H1 (cell line): ENCODE measurements at regions not wholly inside any gene's neighbourhood (a gene's known extent, or its start where the extent isn't known, plus 50 kb on each side); places are given as distances from the start of the nearest gene placed in this dataset.

ENCODE experiments used
- CTCF ChIA-PET: fragments of 300-600 bp; sonication (Branson Sonifier 250); formaldehyde crosslinking; loops from one replicate; lab custom pipeline; 2021; ENCODE audit not compliant: partially characterized antibody; lab: Charles Lee
- POLR2A ChIA-PET: fragments of 300-600 bp; sonication (Branson Sonifier 250); formaldehyde crosslinking; loops from one replicate; lab custom pipeline; 2021; ENCODE audit warnings: inconsistent platforms; ENCODE audit not compliant: partially characterized antibody; lab: Charles Lee
- DNase-seq, 2 experiments: peaks; one replicate each; pipeline versions ENCODE4 v3.0.0 to v3.0.0-alpha.2; 2010 to 2022; ENCODE audit warnings: low spot score in 2 of 2, low read depth in 1 of 2, mixed read lengths in 1 of 2
- FAIRE-seq: peaks from 2 replicates; lab custom pipeline; 2011; peaks lifted over from hg19 to GRCh38; lab: Jason Lieb, UNC
- H2AFZ ChIP-seq: 2 replicates; pipeline ENCODE4 v1.8.1; 2012; ENCODE audit warnings: low read length, inconsistent platforms
- H2AK5ac ChIP-seq: 2 replicates; pipeline ENCODE4 v1.6.1; 2013; ENCODE audit warnings: low read depth, low read length
- H2BK120ac ChIP-seq: replicated peaks from 2 replicates; pipeline ENCODE3; 2013; ENCODE audit warnings: low read depth, low read length, inconsistent platforms
- H2BK12ac ChIP-seq: 2 replicates; pipeline ENCODE4 v1.6.1; 2013; ENCODE audit warnings: low read depth, low read length
- H2BK15ac ChIP-seq: 2 replicates; pipeline ENCODE4 v1.6.1; 2013; ENCODE audit warnings: low read length
- H2BK20ac ChIP-seq: 2 replicates; pipeline ENCODE4 v1.6.1; 2013; ENCODE audit warnings: low read length
- H2BK5ac ChIP-seq: 2 replicates; pipeline ENCODE4 v1.6.1; 2013; ENCODE audit warnings: low read depth, low read length
- H3K14ac ChIP-seq: 2 replicates; pipeline ENCODE4 v1.6.1; 2013; ENCODE audit warnings: inconsistent platforms; ENCODE audit not compliant: insufficient read length
- H3K18ac ChIP-seq: 2 replicates; pipeline ENCODE4 v1.6.1; 2013; ENCODE audit warnings: low read length; ENCODE audit errors: extremely low read depth
- H3K23ac ChIP-seq: 2 replicates; pipeline ENCODE4 v1.6.1; 2013; ENCODE audit warnings: inconsistent platforms; ENCODE audit not compliant: insufficient read length
- H3K23me2 ChIP-seq: 2 replicates; pipeline ENCODE4 v1.6.1; 2013; ENCODE audit warnings: low read depth, low read length
- H3K27ac ChIP-seq: 2 replicates; pipeline ENCODE4 v1.6.1; 2011; ENCODE audit warnings: low read depth, low read length, inconsistent platforms
- H3K27me3 ChIP-seq, 4 experiments: replicated peaks in 1 of 4; 1 replicate in 1 of 4; 2 replicates in 3 of 4; pipeline versions ENCODE4 v1.6.1 to v1.8.1; 2011 to 2013; ENCODE audit warnings: low read length in 3 of 4, mild to moderate bottlenecking in 3 of 4, inconsistent platforms in 2 of 4, mixed read lengths in 2 of 4, moderate library complexity in 1 of 4; ENCODE audit not compliant: control insufficient read depth in 3 of 4, insufficient read depth in 3 of 4; ENCODE audit errors: extremely low read depth in 1 of 4
- H3K36me3 ChIP-seq, 4 experiments: 2 replicates each; pipeline versions ENCODE4 v1.6.1 to v1.8.1; 2011 to 2013; ENCODE audit warnings: mild to moderate bottlenecking in 4 of 4, low read length in 3 of 4, moderate library complexity in 2 of 4, control low read depth in 1 of 4, inconsistent platforms in 1 of 4; ENCODE audit not compliant: insufficient read depth in 4 of 4, control insufficient read depth in 2 of 4
- H3K4ac ChIP-seq: replicated peaks from 2 replicates; pipeline ENCODE3; 2013; ENCODE audit warnings: low read length, low read depth, mixed read lengths, inconsistent platforms; ENCODE audit not compliant: insufficient read length
- H3K4me1 ChIP-seq, 4 experiments: replicated peaks in 1 of 4; 1 replicate in 1 of 4; 2 replicates in 3 of 4; pipeline versions ENCODE4 v1.6.1 to v1.8.1; 2011 to 2013; ENCODE audit warnings: low read length in 3 of 4, inconsistent platforms in 2 of 4, mixed read lengths in 1 of 4; ENCODE audit not compliant: insufficient read depth in 4 of 4, control insufficient read depth in 3 of 4
- H3K4me2 ChIP-seq, 2 experiments: 2 replicates each; pipeline versions ENCODE4 v1.6.1 to v1.8.1; 2011 to 2013; ENCODE audit warnings: low read depth in 2 of 2, low read length in 2 of 2, control low read depth in 1 of 2, inconsistent platforms in 1 of 2, mild to moderate bottlenecking in 1 of 2; ENCODE audit not compliant: insufficient read depth in 1 of 2
- H3K4me3 ChIP-seq, 4 experiments: fragments of 200-600, 300-600 bp in 1 of 4; sonication (generic), shearing (Covaris generic), sonication (Bioruptor Twin) in 1 of 4; 2 replicates each; pipeline versions ENCODE4 v1.5.1 to v1.8.1; 2011 to 2016; ENCODE audit warnings: low read length in 4 of 4, low read depth in 3 of 4, control low read depth in 2 of 4, inconsistent platforms in 2 of 4, mild to moderate bottlenecking in 2 of 4, mixed read lengths in 1 of 4, moderate library complexity in 1 of 4; ENCODE audit not compliant: insufficient read depth in 2 of 4; ENCODE audit errors: extremely low read depth in 1 of 4
- H3K56ac ChIP-seq: replicated peaks from 2 replicates; pipeline ENCODE3; 2013; ENCODE audit warnings: low read depth, mild to moderate bottlenecking, mixed read lengths, low read length, inconsistent platforms; ENCODE audit not compliant: insufficient read length
- H3K79me1 ChIP-seq: 2 replicates; pipeline ENCODE4 v1.6.1; 2013; ENCODE audit warnings: low read depth, low read length, control low read depth
- H3K79me2 ChIP-seq, 2 experiments: 2 replicates each; pipeline versions ENCODE4 v1.6.1 to v1.8.1; 2012 to 2013; ENCODE audit warnings: low read length in 2 of 2, mild to moderate bottlenecking in 2 of 2, inconsistent platforms in 1 of 2; ENCODE audit not compliant: insufficient read depth in 2 of 2, control insufficient read depth in 1 of 2
- H3K9ac ChIP-seq, 4 experiments: replicated peaks in 1 of 4; 1 replicate in 1 of 4; 2 replicates in 3 of 4; pipeline versions ENCODE4 v1.6.1 to v1.8.1; 2011 to 2013; ENCODE audit warnings: low read depth in 3 of 4, low read length in 3 of 4, control low read depth in 2 of 4, mild to moderate bottlenecking in 2 of 4, moderate library complexity in 2 of 4, inconsistent platforms in 1 of 4; ENCODE audit errors: extremely low read depth in 1 of 4
- H3K9me3 ChIP-seq, 2 experiments: 2 replicates each; pipeline versions ENCODE4 v1.6.1 to v1.8.1; 2012 to 2013; ENCODE audit warnings: mild to moderate bottlenecking in 2 of 2, moderate library complexity in 2 of 2, control low read depth in 1 of 2, inconsistent platforms in 1 of 2, low read depth in 1 of 2, low read length in 1 of 2, mixed read lengths in 1 of 2; ENCODE audit not compliant: insufficient read depth in 2 of 2
- H4K20me1 ChIP-seq, 2 experiments: replicated peaks in 1 of 2; 2 replicates each; pipeline versions ENCODE3 to v1.8.1; 2011 to 2013; ENCODE audit warnings: inconsistent platforms in 2 of 2, low read length in 2 of 2, mild to moderate bottlenecking in 1 of 2; ENCODE audit not compliant: insufficient read depth in 2 of 2, control insufficient read depth in 1 of 2
- H4K5ac ChIP-seq: 2 replicates; pipeline ENCODE4 v1.6.1; 2013; ENCODE audit warnings: low read length, low read depth, mixed read lengths, inconsistent platforms; ENCODE audit not compliant: insufficient read length
- H4K8ac ChIP-seq: 2 replicates; pipeline ENCODE4 v1.8.0; 2013; ENCODE audit warnings: mild to moderate bottlenecking, moderate library complexity, low read length, inconsistent platforms; ENCODE audit not compliant: insufficient read depth; ENCODE audit errors: extremely low read depth
- H4K91ac ChIP-seq: replicated peaks from 2 replicates; pipeline ENCODE3; 2013; ENCODE audit warnings: low read length, mixed read lengths, inconsistent platforms; ENCODE audit not compliant: insufficient read length
- CBX5 ChIP-seq: fragments of 300-800, 300-1000 bp; sonication (generic); IDR thresholded peaks from 2 replicates; pipeline ENCODE4 v1.7.1; 2016; ENCODE audit warnings: antibody characterized with exemption, low read length, low read depth
- GABPA ChIP-seq: IDR thresholded peaks from 2 replicates; pipeline ENCODE4 v1.6.1; 2011; ENCODE audit warnings: mild to moderate bottlenecking, low read length, moderate library complexity, borderline replicate concordance; ENCODE audit not compliant: insufficient read depth
- KDM4A ChIP-seq: IDR thresholded peaks from one replicate; pipeline ENCODE4 v1.7.1; 2012; ENCODE audit warnings: low read depth, mild to moderate bottlenecking, moderate library complexity, low read length, inconsistent platforms; ENCODE audit not compliant: severe bottlenecking
- KDM5A ChIP-seq: fragments of 200-600 bp; IDR thresholded peaks from 2 replicates; pipeline ENCODE4 v1.7.1; 2012; ENCODE audit warnings: mild to moderate bottlenecking, low read length, inconsistent platforms, mixed read lengths
- RBBP5 ChIP-seq: IDR thresholded peaks from 2 replicates; pipeline ENCODE4 v1.7.1; 2012; ENCODE audit warnings: low read depth, mild to moderate bottlenecking, inconsistent platforms, low read length, moderate library complexity, borderline replicate concordance
- RXRA ChIP-seq: IDR thresholded peaks from 2 replicates; pipeline ENCODE4 v1.6.1; 2011; ENCODE audit warnings: low read depth, mild to moderate bottlenecking, low read length, moderate library complexity; ENCODE audit not compliant: insufficient read depth
- SP4 ChIP-seq: IDR thresholded peaks from 2 replicates; pipeline ENCODE4 v1.6.1; 2012; ENCODE audit warnings: low read length, inconsistent platforms
- SRF ChIP-seq: IDR thresholded peaks from 2 replicates; pipeline ENCODE4 v1.6.1; 2011; ENCODE audit warnings: mild to moderate bottlenecking, low read depth, low read length, moderate library complexity
- SUZ12 ChIP-seq: fragments of 200-600 bp; sonication (generic); IDR thresholded peaks from 2 replicates; pipeline ENCODE4 v1.6.1; 2012; ENCODE audit warnings: mild to moderate bottlenecking, inconsistent platforms, low read length, moderate library complexity, mixed read lengths
- TCF12 ChIP-seq: IDR thresholded peaks from 2 replicates; pipeline ENCODE4 v1.6.1; 2011; ENCODE audit warnings: low read depth, mild to moderate bottlenecking, low read length
- WGBS, 2 experiments: shearing (Covaris generic) in 1 of 2; methylation state at CpG; one replicate each; pipeline versions ENCODE4 v1.1.6 to v1.1.7; 2013 to 2015; ENCODE audit warnings: low lambda C conversion rate in 2 of 2, mixed read lengths in 2 of 2, inconsistent platforms in 1 of 2, low coverage in 1 of 2, missing lambda C conversion rate in 1 of 2; ENCODE audit not compliant: insufficient replicate concordance in 2 of 2, insufficient coverage in 1 of 2, insufficient read length in 1 of 2; ENCODE audit errors: extremely low coverage in 1 of 2, missing lambda C conversion rate in 1 of 2; 5-methylcytosine and 5-hydroxymethylcytosine counted together
- TF ChIP-seq, protein P1 (sequence below): IDR thresholded peaks from 2 replicates; pipeline ENCODE4 v1.6.1; 2011; ENCODE audit warnings: low read length, improper control_type of control experiment
- TF ChIP-seq, protein P2 (sequence below): IDR thresholded peaks from 2 replicates; pipeline ENCODE4 v1.6.1; 2012; ENCODE audit warnings: low read length, inconsistent platforms

DNA sequence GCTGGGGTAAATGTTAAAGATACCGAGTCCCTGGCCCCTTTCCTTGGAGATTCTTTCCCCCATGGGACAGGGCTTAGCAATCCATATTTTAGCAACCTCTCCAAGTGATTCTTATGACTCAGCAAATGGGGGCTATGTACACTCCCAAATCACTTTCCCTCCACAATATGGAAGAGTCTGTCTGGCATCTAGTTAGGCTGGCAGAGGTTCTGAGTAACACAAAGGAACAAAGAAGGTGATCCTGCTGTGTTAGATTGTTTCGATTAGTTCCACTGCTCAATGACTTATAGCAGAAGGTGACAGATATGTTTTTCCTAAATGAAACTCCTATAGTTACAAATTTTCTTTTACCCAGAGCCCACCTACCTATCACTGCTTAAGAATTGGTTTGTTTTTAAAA, 154.0 kb upstream of the SYT13 start:
- H2BK5ac ChIP-seq: no peak overlapping the region
- DNase-seq: no peak
- H2BK20ac ChIP-seq: no peak overlapping the region
- H2BK15ac ChIP-seq: no peak overlapping the region
- no peak overlapping the region for H3K4ac ChIP-seq
- H3K4me3 ChIP-seq: no peak overlapping the region
- no peak overlapping the region for H3K14ac ChIP-seq
- no peak overlapping the region for H2BK120ac ChIP-seq
- peaks cover 0 to 4% (median 0%) of the 10 kb centered on the region in 4 experiments; a peak in 3 of 7 replicates for H3K4me1 ChIP-seq
- H4K8ac ChIP-seq: no peak overlapping the region
- no peak overlapping the region for H3K27ac ChIP-seq
- H3K4me2 ChIP-seq: no peak overlapping the region
- H3K9me3 ChIP-seq: no peaks in the 10 kb centered on the region
- no peak overlapping the region for H3K9ac ChIP-seq
- WGBS, 2 experiments: 85% methylated on average over 2 of the region's 2 CpGs; no CpG with 5 or more reads in 1 of the 2 experiments
- H3K18ac ChIP-seq: no peak overlapping the region
- H2AFZ ChIP-seq: no peak overlapping the region
- H3K23me2 ChIP-seq: no peaks in the 10 kb centered on the region
- no peak overlapping the region for H4K5ac ChIP-seq
- no peak overlapping the region for H3K56ac ChIP-seq
- H3K23ac ChIP-seq: no peak overlapping the region
- H3K79me2 ChIP-seq: no peaks in the 10 kb centered on the region
- no peak overlapping the region for H4K91ac ChIP-seq
- no peak overlapping the region for H2BK12ac ChIP-seq
- H3K36me3 ChIP-seq: no peaks in the 10 kb centered on the region
- H2AK5ac ChIP-seq: no peak overlapping the region
- H3K79me1 ChIP-seq: no peaks in the 10 kb centered on the region
- CTCF ChIA-PET: interaction anchor here (1.0 kb wide), 1 partner anchor 17 kb away, joined by 3 read pairs; no protein-coding TSS in a partner anchor
- no peaks in the 10 kb centered on the region for H3K27me3 ChIP-seq
- no peaks in the 10 kb centered on the region for H4K20me1 ChIP-seq
- FAIRE-seq: no peak
- POLR2A ChIA-PET: no interaction called here
- TF ChIP-seq RXRA (no peak), KDM4A (no peak), SP4 (no peak), RBBP5 (no peak), SRF (no peak), SUZ12 (no peak), TCF12 (no peak), CBX5 (no peak), GABPA (no peak), KDM5A (no peak)
- TF ChIP-seq, protein P1, sequence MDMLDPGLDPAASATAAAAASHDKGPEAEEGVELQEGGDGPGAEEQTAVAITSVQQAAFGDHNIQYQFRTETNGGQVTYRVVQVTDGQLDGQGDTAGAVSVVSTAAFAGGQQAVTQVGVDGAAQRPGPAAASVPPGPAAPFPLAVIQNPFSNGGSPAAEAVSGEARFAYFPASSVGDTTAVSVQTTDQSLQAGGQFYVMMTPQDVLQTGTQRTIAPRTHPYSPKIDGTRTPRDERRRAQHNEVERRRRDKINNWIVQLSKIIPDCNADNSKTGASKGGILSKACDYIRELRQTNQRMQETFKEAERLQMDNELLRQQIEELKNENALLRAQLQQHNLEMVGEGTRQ: no peak
- TF ChIP-seq, protein P2, sequence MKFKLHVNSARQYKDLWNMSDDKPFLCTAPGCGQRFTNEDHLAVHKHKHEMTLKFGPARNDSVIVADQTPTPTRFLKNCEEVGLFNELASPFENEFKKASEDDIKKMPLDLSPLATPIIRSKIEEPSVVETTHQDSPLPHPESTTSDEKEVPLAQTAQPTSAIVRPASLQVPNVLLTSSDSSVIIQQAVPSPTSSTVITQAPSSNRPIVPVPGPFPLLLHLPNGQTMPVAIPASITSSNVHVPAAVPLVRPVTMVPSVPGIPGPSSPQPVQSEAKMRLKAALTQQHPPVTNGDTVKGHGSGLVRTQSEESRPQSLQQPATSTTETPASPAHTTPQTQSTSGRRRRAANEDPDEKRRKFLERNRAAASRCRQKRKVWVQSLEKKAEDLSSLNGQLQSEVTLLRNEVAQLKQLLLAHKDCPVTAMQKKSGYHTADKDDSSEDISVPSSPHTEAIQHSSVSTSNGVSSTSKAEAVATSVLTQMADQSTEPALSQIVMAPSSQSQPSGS: no peak
